GM19463 (cell line): ENCODE measurements at regions not wholly inside any gene's neighbourhood (a gene's known extent, or its start where the extent isn't known, plus 50 kb on each side); places are given as distances from the start of the nearest gene placed in this dataset.
"Not testable (repeated sequence)": the region's sequence is repeated elsewhere in the genome, so short reads cannot be mapped to it uniquely, and the experiment has no call there.

Experiments used
- ATAC-seq: cut with Tn5 transposase; IDR thresholded peaks from one replicate; pipeline ENCODE4 v1.9.1; 2021; ENCODE audit warnings: mild to moderate bottlenecking, moderate library complexity; ENCODE audit not compliant: unreplicated experiment

DNA sequence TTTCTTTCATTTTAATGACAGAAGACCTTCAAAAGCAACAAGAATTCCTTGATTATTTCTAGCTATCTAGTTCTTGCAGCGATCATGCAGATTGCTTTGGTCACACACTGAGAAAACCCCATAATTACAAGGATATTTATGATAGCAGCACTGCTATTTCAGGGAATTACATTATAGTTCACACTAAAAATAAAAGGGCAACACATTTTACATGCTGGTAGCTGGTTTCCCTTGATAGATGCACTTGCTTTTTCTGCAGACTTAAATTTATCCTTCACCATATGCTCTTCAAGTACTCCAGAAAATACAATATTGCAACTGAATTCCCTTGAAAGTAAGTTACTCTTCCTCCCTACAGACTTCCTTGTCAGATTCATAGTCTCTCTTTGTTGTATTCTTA lies 751.1 kb downstream of the CCDC85A start:
- ATAC-seq, result no peak

DNA sequence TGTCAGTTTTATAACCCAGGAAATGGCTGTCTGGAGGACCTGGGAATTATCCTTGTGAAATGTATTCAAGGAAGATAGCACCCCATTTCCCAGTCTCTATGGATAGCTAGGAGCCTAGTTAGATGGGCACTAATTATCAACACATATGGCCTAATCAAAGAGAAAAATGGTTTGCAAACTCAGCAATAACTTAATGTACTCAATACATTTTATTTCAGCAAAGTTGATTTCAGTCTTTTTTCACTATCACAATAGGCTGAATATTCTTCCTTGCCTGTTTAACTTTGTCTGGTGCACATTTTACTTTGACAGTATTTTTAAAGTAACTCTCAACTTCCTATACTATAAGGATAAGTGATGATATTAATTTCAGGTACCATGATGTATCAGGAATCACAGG lies 756.3 kb downstream of the CCDC85A start:
- ATAC-seq, result no peak

DNA sequence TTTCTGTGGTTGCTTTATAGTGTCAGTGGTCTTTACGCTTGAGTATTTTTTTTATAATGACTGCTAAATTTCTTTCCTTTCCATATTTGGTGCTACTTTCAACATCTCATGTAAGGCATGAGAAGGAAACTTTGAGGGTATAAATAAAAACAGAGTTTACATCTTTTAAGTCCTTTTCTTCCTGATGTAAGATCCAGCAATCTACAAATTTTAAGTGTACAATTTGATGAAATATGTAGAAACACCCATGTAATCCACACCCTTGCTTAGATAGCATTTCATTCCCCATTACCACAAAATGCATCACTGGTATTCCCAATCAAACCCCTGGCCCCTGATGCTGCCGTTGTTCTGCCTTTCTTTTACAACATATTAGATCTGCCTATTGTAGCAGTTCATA lies 769.1 kb downstream of the CCDC85A start:
- ATAC-seq, result no peak

DNA sequence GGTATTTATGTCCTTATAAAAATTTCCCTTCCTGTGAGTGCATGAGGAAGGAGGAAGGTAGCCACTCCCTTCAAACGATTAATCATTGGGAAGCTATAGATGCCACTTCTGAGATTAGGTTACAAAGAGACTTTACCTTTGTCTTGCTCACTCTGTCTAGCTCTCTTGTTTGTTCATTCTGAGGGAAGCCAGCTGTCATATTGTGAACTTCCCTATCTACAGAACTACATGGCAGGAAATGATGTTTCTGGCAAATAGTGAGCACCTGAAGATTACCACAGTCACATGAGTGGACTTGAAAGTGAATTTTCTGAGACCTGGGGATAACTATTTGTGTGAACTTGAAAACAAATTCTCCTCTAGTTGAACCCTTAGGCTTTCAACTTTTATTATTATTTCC lies 776.8 kb downstream of the CCDC85A start:
- ATAC-seq, result no peak

DNA sequence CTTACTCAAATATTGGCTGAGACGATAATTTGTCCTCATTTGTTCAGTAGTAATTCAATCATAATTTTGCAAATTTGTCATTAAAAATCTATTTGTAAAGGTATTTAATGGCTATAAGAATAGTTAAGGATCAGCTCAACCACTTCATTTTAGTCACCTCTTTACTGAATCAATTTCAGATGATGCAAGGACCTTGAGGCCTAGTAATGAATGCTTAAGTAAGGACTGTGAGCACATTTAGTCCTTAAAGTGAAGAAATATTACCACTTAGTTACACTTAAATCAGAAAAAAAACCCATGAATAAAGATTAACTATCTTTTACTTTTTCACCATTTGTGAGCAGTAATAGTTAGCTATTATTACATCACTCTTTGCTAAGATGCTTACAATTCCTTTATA lies 778.9 kb downstream of the CCDC85A start:
- ATAC-seq, result no peak

DNA sequence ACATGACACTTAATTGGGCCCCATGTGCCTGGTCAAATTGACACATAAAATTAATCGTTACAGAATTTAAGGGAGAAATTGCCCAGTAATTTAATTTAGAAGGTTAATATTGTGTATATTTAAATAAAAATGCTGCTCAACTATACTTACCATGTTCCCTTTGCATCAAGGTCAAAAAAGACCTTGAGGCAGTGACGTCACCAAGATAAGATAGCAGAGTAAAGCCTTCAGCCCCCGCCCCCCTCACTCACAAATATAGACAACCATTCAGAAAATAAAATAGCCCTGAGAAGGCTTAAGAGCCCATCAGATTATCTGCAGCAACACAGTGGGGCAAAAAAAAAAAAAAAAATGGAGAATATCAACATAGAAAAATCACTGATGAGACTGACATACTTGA lies 785.7 kb downstream of the CCDC85A start:
- ATAC-seq, result no peak

DNA sequence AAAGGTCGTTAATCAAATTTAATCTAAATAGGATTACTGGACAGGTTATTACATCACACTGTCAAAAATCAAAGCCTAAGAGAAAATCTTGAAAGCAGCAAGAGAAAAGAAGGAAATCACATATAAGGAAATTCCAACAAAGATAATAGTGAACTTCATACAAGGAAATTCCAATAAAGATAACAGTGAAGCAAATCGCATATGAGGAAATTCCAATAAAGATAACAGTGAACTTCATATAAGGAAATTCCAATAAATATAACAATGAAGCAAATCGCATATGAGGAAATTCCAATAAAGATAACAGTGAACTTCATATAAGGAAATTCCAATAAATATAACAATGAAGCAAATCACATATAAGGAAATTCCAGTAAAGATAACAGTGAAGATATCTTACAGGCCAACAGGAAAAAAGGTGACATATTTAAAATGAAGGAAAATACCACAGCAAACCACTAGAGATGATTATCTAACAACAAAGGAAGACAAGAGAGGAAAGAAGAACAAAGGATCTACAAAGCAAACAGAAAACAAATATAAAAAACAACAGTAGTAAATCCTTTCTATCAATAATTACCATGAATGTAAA lies 787.7 kb downstream of the CCDC85A start:
- no peak for ATAC-seq

DNA sequence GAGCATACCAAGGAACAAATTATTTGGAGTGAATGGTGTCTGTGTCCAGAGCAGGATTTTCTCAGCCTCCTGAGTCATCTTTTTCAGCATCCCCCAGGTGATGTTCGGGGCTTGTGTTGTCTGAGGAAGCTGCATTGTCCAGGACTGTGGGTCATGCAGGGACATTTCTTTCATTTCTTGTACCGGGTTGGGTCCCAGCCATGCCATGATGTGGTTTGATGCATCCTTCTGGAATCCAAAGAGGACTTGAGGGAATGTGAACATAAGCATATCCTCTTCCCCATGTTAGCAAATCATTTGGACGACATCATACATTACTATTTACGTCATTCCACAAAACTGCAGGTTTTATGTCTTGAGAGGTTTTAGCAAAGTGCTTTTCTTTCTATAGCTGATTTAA lies 797.8 kb downstream of the CCDC85A start:
- no peak for ATAC-seq

DNA sequence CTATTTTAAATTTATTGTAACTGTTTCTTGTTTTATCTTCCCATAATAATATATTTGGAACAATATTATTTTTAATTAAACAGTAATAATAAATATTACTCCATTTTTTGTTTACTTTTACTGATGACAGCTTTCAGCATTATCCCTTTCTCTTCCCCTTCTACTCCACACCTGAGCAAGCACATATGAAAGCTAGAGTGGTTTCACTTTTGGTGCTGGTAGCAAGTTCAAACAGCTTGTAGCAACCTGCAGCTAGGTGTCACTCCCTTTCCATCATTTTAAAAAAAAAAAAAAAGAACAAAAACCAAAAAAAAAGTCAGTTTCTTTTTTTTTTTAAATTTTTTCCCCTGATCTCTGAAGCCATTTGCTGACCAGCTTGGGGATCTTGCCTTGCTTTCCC lies 801.8 kb downstream of the CCDC85A start:
- no peak for ATAC-seq

DNA sequence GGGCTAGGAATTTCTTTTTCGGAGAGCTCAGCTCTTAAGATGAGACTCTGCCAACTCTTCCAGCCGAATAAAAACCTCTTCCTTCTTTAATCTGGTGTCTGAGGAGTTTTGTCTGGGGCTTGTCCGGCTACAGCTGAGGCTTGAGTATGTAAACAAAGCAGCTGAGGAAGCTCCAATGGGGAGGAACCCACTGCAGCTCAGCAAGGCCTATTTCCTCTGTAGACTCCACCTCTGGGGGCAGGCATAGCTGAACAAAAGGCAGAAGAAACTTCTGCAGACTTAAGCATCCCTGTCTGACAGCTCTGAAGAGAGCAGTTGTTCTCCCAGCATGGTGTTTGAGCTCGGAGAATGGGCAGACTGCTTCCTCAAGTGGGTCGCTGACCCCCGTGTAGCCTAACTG lies 838.7 kb downstream of the CCDC85A start:
- no peak for ATAC-seq

DNA sequence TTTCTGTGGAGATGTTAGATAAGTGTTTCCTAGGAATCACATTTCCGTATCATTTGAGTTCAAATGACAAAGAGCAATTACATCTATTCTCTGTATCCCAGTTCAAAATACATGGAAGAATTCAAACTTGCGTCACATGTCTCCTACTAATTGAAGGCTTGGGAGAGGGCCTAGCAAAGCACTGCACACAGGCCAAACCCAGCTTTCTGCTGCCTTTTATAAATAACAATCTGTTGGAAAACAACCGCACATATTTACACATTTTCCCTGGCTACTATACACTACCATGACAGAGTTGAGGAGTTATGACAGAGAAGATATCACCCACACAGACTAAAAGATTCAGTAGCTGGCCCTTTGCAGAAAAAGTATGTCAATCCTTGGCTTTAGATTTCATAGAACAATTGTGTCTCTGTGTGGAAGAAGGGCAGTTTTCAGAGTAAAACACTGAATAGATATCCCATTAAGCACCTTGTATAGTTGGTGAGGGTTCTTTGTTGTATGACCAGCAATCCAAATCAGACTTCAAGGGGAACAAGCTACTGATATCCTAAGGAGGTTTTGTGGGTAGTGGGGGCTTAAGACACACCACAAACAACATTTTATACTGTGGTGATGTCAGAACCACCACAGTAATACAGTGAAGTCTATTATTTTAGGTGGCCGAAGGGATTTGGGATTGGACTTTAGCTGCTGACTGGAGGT lies 861.3 kb downstream of the CCDC85A start:
- no peak for ATAC-seq

DNA sequence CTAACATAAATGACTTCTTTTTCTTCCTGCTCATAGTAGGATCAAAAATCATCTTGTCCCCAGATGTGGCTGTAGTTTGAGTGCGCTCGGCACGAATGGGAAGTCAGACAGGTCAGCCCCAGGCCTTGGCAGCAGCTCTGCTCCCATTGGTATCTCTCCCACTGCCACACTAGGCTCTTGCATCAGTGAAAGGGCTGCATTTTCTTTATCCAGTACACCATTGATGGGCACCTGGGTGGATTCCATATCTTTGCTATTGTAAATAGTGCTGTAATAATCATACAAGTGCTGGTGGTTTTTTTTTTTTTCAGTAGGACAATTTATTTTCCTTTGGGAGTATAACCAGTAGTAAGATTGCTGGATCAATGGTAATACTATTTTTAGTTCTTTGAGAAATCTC lies 865.5 kb downstream of the CCDC85A start:
- ATAC-seq, result no peak

DNA sequence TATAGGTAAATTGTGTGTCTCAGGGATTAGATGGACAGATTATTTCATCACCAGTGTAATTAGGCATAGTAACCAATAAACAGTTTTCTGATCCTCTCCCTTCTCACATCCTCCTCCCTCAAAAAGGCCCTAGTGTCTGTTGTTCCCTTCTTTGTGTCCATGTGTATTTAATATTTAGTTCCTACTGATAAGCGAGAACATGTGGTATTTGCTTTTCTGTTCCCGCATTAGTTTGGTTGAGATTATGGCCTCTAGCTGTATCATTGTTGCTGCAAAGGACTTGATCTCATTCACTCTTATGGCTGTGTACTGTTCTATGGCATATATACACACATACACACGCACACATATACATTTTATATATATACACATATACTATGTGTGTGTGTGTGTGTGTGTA lies 866.2 kb downstream of the CCDC85A start:
- no peak for ATAC-seq

DNA sequence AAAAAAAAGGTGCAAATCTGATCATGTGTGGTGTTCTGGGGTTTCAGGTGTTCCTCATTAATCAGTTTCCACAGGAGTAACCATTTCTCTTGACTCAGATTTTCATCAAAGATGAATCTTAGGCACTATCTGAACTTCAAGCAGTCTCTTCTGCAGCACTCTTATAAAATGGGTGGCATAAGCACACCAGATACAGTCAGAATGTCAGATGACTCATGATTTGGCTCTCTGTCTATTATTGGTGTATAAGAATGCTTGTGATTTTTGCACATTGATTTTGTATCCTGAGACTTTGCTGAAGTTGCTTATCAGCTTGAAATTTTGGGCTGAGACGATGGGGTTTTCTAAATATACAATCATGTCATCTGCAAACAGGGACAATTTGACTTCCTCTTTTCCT lies 882.5 kb downstream of the CCDC85A start:
- ATAC-seq, result not testable (repeated sequence)

DNA sequence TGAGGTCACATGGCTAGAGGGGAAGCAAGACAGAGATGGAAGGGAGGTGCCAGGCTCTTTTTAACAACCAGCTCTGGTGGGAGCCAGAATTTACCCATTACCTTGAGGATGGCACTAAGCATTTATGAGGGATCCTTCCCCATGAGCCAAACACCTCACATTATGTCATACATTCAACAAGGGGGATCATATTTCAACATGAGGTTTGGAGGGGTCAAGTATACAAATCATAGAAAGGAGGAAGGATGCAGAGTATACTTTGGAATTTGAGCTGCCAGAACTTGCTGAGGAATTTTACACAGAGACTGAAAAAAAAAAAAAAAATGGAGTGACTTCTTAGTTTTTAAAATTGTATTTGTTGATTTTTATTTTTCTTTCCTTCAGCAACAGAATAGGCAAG lies 891.4 kb downstream of the CCDC85A start:
- ATAC-seq, result no peak

DNA sequence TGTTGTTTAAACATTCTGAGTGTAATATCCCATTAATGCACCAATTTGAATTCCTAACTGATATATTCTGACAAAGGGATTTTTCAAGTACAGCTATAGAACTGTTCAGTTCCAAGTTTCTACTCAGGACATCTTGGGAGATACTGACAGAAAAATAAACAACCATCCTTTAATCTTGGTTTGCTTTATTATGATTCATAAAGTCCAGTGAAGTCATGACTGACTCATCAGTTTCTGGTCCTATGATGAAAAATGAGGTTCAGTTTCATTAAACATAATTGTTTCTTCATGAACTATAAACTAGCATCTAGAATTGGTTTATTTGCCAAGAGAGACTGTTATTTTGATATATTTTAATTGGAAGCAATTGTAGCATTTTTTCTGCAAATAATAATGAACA lies 896.2 kb downstream of the CCDC85A start:
- ATAC-seq, result no peak

DNA sequence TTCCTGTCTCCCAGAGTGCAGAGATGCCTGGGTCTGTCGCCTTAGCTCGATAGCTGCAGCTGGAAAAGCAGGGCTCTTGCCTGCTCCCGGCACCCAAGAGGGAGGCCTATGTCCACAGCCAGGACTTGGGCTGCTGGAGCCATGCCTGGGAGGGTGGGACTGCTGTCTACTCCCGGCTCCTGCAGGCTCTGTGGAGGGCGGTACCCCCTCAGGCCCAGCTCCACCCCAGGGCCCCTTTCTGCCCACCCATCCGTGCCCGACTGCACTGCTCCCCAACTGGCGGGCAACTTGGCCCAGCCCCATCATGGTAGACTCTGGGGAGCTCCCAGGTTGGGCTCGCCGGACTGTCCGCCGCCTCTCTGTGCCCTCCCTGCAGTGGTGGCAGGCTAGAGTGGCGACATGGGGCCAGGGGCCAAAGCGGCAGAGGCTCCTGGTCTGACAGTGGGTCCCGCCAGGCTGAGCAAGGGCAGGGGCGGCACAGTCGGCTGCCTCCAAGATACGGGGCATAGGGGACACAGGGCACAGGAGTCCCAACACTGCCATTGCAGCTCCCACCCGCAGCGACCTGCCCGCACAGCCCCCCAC lies 901.0 kb downstream of the CCDC85A start:
- no peak for ATAC-seq

DNA sequence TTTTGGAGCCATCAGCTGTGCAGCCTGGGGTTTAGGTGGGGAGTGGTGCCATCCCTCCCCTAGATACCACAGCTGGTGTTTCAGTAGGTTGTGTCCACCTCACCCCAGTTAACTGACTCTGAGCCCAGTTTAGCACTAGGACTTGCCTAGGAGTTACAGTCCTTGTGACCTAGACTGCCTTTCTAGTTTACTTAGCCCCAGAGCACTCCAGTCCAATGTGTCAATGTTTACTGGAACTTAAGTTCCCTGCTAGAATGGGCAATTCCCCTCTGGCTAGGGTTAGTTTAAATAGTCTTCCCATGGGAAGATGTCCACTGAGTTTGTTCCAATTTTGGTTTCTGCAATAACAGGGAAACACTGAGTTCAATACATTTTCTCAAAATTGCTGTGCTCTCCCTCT lies 909.2 kb downstream of the CCDC85A start:
- ATAC-seq, result no peak

DNA sequence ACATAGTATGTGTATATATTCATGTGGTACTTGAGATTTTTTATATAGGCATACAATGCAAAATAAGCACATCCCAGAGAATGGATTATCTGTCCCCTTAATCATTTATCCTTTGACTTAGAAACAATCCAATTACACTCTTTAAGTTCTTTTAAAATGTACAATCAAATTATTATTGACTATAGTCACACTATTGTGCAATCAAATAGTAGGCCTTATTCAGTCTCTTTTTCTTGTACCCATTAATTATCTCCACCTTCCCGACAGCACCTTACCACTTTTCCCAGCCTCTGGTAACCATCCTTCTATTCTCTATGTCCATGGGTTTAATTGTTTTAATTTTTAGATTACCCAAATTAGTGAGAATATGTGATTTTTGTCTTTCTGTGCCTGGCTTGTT lies 914.1 kb downstream of the CCDC85A start:
- ATAC-seq, result no peak

DNA sequence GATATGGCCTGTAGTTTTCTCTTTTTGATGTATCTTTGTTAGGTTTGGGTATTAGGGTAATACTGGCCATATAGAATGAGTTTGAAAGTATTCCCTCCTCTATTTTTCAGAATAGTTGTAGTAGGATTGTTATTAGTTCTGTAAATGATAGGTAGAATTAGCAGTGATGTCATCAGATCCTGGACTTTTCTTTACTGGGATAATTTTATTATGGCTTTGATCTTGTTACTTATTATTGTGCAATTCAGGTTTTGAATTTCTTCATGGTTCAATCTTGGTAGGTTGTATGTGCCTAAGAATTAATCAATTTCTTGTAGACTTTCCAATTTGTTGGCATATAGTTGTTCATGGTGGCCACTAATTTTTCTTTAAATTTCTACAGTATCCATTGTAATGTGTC lies 916.6 kb downstream of the CCDC85A start:
- no peak for ATAC-seq

DNA sequence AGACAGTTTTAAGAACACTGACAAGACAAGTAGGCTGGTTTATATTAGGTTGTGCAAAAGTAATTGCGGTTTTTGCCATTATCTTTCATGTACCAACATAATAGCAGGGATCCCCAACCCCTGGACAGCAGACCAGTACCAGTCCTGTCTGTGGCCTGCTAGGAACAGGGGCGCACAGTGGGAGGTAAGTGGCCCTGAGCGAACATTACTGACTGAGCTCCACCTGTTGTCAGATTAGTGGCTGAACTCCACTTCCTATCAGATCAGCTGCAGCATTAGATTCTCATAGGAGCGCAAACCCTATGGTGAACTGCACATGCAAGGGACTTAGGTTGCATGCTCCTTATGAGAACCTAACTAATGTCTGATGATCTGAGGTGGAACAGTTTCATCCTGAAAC lies 921.9 kb downstream of the CCDC85A start:
- ATAC-seq, result no peak

DNA sequence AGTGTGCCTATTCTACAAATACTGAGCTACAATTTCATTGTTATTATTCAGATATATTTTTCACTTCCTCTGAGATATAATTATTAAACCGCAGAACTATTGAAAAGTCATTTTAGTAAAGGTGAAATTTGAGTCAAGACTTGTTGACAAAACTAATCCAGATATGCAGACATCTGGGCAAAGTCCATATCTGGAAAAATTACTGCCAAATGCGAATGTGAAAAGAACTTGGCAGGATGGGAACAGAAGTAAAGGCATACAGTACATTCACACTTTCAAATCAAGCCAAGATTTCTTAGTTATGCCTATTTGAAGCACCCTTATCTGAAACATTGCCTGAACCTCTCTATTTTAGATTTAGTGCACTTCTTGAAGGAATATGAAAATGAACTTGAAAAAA lies 923.6 kb downstream of the CCDC85A start:
- no peak for ATAC-seq

DNA sequence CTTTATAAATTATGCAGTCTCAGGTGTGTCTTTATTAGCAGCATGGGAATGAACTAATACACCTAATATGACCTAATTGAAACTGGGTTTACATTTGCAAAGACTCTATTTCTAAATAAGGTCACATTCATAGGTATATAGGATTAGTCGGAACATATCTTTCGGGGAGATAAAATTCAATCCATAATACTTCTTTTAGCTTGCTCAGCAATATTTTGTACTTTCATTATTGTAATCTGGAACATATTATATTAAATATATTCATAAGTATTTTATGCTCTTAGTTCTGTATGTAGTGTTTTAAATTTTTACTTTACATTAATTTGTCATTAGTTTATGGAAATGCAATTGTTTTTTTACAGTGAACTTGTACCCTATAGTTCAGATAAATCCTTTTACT lies 927.7 kb downstream of the CCDC85A start:
- no peak for ATAC-seq
